ENCODE measurements at regions not wholly inside any gene's neighbourhood (a gene's known extent, or its start where the extent isn't known, plus 50 kb on each side); places are given as distances from the start of the nearest gene placed in this dataset.
A peak's percentile ranks its signal among the peaks of the same experiment; 100 is the strongest.

DNA sequence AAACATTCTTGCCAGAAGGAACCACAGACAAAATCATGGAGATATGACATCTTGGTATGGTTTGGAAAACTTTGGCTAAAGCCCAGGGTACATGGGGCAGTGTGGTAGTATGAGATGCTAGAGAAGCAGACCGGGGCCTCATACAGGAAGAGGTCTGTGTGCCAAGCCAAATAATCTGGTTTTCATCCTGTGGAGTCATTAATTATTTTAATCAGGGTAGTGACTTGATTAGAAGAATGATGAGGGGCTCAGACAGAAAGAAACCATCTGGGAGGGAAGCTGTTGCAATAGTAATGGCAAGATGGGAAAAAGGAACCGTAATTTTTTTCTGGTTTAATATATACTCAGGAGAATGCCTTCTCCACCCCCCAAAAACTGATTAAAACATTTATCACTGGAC, 318.0 kb downstream of the BRINP2 start:
- no peak for DNase-seq

DNA sequence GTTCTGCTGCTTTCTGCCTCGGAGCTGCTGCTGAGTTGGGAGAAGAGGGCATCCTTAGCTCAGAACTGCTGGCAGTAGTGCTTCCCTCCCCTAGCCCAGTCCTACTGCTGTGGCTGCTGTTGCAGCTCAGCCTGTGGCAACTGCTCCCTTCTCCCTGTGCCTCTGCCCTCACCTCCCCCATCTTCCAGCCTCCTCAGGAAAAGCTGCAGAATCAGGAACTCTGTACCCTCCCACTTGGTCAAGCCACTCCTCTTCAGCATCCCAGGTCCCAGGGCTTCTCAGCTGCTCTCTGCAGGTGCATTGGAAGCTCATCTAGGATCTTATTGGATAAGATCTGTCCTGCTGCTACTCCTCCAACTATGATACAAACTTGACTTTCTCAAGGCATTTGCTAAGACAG, 316.7 kb downstream of the BRINP2 start:
- no peak for DNase-seq

DNA sequence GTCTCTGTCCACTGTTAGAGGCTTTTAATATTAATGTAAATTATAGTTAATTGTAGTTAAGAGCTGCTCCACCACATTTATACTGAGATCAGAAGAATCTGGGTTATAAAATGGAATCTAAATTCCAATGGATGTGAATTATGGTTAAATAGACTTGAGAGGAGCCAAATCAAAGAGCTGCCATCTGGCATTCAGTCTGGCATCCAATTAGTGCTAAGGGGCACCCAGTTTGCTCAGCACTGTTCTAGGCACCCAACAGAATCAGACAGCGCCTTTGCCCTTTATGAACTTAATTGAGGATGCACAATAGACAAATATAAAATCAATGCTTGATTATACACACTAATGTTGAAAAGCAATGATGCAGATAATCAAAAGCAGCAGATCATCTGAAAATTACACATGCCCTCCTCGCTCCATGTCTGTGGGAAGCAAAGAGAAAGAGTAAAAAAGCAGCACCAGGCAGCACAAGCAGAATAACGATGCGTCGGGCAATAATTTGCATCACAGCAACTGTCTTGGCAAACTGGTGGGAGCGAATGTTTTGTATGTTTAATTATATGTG, 310.1 kb downstream of the BRINP2 start:
- no peak for DNase-seq

DNA sequence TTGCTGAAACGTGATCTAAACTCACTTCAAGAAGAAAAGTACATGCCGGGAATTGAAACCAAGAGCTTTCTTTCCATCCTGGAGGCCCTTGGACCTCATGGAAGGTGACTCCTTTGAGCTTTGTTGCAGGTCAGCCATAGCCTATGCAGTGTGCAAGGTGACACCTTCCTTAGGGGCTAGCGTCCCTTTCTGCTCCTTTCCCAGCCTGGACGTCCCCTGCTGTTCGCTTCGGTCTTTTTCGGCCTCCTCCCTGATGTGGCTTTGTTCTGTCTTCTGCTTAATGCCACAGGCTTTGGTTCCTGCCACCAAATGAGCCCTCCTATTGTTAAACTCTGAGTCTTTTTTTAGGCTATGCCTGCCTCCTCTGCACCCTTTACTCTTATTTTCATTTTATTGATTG, 308.8 kb downstream of the BRINP2 start:
- no peak for DNase-seq

DNA sequence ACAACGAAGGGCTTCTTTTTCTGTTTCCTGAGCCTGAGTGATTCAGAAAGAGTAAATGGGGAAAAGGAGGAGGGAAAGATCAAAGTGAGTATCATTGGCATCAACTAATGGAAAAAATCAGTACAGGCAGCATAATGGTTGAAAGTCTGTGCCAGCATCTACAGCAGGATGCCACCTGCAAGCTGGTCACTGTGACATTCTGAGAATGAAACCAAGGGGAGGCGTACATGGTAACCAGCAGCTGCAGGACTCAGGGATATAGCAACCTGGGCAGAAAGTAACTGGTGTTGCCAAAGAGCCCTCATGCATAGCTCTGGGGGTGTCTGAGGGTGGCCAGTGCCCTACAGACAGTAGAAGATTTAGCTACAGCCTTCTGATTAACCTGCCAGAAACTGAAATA, 305.9 kb downstream of the BRINP2 start:
- peak in 1 of 51 donors; percentile 2 for DNase-seq

DNA sequence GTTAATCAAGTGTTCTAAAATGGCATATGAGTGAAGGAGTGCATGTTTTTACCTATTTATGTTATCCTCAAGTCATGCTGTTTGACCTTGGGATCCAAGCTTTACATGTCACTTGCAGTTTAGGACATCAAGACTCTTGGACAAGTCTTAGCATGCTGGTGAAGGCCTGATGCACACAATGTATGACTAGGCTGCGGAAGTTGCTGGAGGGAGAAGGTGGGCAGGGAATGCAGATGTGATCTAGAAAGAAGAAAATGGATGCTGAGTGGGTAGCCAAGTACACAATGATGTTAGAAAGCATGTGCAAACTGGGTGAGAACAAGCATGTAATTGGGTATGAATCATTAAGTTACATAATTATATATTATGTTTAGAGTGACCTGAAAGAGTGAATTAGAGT, 301.8 kb downstream of the BRINP2 start:
- DNase-seq: no peak

DNA sequence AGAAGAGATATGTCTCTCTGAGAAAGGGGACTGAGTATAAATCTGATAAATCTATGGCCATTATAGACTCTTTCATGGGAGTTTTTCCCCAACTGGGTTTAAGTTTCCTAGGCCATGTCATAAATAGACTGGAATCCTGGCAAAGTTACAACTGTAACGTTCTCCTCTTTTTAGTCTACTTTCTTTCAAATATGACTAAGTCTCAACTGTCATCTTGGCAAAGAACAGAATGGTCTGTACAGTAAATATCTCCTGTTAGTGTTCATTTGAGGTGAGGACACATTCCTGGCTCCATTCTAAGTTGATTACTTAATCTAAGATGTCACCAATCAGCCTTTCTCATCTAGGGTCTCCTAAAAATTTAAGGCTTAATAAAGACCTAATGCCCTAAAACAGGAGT, 300.5 kb downstream of the BRINP2 start:
- DNase-seq: no peak

DNA sequence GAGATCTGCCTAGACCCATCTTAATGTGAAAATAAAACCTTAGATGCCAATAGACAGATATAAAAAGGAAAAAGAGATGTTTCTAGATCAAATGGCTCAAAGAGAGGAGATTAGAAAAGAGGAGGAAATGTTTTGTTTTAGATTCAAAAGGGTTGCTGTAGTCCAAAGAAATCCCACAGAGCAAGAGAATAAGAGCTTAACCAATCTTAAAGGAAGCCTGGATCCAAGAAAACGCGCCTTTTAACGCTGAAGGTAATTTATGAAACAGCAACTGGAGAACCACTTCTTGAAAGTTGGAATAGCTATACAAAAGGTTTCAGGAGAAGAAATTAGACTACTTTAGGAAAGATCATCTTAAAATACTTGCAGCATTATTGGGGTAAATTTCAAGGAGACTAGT, 298.8 kb downstream of the BRINP2 start:
- DNase-seq: no peak

DNA sequence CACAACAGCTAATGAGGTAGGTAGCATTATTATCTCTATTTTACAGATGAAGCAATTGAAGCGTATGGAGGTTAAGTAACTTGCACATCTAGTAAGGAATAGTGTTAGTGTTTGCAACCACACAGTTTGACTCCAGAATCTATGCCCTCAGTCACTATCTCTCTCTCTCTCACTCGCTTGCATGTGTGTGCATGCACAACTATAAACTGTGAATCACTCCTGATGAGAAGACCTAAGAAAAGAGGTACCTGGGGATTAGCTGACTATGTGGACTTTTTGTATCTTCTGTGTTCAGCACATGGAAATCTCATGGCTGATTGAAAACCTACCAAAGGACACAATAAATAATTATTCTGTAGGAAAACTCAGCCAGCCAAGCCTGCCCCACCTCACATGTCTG, 295.5 kb downstream of the BRINP2 start:
- DNase-seq: no peak

DNA sequence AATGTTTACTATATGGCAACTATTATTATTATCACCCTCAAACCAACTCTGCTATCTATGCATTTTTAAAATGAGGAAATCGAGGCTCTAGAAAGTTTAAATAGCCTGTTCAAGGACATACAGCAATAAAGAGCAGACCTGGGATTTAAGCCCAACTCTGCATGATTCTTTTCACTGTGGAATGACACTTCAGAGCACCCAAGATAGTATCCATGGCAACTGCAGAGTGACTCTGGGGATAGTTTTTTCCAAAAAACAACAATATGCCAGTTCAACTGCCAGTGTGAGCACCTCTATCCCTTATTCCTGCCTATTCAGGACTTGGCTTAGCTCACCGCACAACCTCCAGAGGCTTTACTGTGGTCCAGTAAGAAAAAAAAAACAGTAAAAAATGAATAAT, 293.9 kb downstream of the BRINP2 start:
- DNase-seq: no peak

DNA sequence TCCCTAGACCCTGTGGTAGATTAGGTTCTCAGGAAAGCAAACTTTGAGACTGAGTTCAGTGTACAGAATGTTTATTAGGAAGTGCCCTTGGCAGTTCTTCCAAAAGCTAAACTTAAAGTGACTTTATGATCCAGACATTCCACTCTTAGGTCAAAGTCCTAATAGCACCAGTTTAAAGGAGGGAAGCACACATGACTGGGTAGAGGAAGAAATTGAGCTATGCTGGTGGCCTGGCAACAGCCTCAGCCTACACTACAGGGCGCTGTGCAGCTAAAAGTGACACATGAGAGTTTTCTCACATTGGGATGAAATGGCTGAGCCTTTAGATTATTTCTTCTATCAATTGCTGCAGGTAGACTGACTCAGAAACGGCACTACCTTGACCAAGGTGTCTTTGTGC, 280.4 kb downstream of the BRINP2 start:
- no peak for DNase-seq

DNA sequence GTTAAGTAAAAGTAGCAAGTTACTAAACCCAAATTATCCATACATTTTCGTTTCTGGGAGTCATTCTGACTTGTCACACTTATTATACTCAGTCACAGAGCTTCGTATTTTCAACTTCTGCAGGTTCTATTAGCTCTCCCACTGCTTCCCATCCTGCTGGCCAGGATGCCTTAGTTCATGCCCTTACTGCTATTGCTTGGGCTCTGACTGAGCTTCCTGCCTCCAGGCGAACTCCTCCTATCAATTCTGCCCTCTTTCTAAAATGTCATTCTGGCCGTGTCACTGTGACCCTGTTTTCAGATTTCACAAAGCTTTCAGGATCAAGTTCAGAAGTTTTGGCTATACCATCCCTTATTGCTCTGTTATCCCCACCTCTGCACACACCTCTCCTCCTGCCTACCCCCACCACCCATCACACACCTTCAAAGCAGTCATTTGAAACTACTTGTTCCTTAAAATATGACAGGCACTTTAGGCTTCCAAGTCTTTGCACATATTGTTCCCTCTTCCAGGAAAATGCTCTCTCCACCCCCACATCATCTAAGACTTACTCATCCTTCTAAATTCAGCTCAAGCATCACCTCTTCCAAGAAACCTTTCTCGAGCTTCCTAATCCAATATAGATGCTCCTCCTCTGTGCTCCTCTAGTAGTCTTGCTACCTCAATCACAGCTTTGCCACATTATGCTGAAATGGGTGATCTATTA, 278.0 kb downstream of the BRINP2 start:
- DNase-seq: peak in 2 of 51 donors; percentile 6 to 71

DNA sequence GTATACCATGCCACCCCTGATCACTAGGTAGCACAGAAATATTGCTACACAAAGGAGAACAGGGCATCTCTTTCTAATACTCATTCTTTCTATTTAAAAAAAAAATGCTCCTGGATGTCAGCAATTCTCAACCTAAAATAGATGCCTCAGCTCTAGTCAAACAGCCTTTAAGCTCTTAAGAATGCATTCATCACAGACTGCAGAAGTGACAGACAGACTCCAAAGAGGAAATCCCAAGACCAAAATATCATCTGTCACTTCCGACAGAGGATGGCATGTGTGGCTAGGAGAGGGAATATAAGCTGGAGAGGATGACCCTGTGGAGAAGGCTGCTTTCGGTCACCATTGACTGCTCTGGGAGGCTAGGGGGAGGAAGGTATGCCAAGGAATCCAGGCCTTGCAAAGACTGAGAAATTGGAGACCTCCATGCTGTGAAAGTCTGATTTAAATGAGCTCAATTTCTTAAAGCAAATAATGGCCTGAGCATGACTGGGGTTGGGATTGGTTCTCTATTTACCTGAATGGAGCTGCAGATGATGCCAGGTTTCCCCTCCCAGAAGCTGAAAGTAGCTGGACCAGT, 277.4 kb downstream of the BRINP2 start:
- no peak for DNase-seq

DNA sequence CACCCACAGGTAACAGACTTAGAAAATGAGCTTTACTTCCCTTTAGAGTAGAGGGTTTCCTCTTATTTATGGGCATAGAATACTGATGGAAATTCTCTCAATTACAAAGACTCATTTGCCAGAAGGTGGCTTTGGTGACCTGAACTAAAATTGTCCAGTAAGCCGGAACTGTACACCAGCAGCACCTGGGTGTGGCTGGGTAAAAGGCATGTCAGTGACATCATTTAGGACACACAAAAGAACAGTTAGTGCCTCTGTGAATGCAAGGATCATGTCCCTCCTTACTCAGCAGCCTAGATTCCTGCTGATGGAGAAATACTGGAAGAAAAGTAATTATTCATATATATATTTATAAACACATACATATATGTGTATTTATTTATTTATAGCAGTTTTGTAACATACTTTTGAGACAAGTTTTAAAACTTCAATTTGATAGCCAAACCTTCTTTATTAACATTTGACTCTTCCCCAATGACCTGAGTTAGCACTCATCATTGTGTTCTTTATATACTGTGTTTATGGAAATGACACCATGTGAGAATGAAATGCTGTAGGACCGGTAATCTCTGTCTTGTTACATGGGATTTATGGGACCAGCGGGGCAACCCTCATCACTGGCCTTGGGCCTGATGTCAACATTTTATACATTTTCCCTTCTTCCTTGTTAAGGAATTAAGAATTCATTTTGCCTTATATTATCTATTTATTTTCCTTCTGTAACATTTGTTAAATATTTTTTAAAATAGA, 274.4 kb downstream of the BRINP2 start:
- DNase-seq: no peak

DNA sequence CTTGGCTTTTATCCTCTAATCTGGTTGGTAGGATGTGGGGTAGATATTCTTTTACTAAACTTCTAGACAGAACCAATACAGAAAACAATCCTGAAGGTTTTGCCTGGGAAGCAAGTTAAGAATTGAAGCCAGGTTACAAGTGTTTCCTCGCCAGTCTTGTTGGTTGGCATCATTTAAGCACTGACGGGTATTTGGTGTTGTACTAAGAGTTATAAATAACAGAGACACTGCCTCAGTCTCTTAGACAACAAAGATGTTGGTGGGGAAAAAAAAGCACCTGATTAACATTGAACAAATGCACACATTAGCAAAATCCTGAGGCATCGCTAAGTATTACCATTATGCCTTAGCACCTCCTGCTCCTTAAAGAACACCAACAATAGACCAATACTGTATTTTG, 272.2 kb downstream of the BRINP2 start:
- DNase-seq: no peak

DNA sequence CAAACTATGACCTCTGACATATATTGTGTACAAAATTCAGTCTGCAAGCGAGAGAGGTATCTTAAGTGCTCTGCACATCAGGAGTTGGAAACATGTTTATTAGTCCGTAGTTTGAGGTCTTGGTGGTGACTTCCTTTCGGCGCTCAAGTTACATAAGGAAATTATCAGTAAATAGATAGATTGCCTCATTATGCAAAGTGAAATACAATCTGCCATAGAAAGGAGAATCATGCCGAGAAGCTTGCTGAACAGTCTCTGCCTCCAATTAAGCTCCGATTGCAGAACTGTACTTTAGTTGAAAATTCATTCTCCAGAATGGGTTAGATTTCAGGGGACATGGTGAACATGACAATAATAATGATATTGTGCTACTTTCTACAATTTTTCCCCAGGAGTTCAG, 271.8 kb downstream of the BRINP2 start:
- no peak for DNase-seq

DNA sequence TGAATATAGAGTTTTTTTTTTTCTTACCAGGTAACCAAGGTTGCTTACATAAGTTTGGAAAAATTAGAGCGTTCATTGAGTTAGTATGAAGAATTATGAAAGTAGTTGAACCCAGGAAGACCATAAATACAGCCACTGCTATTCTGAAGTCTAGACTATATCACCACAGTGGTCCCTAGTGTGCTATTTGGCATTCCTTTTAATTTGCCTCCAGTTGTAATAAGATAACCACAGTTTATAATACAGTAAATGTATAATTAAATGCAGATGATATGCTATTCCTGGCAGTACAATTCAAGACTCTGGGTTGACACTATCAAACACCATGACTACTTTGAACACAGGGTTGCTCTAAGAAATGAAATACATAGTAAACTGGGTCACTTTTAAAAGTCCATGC, 270.5 kb downstream of the BRINP2 start:
- no peak for DNase-seq

DNA sequence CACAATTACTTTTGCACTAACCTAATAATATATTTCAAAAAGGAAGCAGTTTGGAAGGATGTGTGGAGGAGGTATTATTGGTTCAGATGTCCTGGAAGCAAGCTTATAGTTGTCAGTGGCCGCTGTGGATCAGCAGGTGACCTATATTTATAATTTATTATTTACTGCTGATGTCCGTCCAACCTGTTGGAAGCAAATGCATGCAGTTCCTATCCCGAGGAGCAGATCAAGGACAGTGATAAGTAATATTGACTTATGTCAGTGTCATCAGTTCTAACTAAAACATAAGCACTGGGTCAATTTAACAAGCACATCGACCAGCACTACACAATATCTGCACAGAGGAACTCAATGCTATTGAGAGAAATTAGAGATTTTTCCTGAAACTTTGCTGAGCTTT, 270.1 kb downstream of the BRINP2 start:
- DNase-seq: no peak

DNA sequence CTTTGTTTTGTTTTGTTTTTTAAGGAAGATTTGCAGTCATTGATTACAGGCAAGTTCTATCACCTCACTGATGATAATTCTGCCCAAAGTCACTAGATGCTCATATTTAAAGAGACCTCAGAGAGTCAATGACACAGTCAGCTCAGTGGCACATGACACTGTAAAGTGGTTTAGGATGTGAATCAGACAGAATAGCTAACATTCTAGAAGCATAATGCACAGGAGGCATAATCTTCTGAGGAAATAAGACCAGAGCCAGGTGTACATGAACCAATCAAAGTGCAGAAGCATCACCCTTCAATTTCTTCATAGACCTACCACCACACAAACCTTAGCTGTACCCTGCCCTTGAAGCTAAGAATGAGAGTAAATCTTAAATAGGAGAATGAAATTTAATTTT, 268.5 kb downstream of the BRINP2 start:
- DNase-seq: no peak

DNA sequence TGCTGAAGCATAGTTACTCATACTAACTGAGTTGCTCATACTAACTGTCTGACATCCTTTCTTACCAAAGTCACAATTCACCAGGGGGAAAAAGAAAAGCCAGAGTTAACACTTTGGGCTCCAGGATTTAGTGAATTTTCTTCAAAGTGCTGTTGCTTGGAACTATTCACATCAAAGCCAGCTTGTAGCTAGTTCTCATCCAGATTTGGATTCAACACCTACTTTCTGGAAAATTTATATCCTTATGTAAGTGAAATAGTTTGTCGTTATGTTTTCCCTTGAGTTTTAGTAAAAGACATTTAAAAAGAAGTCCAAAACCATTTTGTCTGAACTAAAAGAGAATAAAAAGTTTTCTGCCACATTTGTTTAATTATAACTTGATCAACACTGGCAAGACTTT, 264.6 kb downstream of the BRINP2 start:
- DNase-seq: no peak

DNA sequence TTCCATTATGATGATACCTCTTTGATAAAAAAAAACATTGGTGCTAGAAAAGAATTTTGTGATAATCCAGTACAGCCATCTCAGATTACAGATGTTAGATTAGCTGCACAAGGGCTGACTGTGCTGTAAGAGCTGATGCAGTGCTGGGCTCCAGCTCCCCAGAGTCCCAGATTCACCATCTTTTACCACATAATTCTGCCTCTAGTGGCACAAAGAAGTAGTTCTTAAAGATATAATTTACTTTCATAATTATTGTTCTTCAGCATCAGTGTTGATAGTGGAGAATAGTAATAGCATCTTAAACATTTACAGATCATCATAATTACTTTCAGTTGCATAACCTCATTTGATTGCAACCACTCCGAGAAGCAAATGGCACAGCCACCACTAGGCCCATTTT, 262.1 kb downstream of the BRINP2 start:
- no peak for DNase-seq

DNA sequence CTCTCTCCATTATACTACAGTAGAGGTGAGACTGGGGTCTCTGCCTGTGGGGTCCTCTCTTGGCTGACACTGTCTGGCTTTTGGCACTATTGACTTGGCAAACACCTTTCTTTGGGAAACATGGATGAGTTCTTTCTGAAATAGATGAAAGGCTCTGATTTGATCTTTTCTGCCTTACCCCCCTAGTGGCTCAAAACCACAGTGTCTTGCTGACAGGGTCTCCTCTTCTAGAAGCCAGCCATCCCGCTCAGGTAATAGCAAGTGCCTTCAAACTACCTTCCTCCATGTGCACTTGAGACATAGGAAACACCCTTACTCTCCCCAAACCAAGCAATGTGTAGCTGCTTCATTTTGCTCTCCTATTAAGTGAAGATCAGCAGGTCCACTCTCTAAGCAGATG, 260.4 kb downstream of the BRINP2 start:
- no peak for DNase-seq

DNA sequence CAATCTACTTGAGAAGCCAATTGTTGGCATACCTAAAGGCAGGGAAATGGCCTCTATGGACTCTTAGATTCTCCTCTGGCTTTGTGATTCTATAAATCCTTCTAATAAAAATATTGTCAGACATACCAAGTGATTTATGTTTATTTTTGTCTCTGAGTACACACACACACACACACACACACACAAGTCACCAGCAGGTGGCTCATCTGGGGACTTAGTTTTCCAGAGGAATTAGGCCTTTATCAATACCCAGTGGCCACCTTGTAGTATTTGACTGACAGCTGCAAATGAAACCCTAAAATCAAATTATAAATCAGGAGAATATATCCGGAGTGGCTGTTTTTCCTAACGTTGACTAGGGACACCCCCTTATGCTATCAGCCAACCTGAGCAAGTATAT, 258.5 kb downstream of the BRINP2 start:
- no peak for DNase-seq
